ENCODE measurements at regions not wholly inside any gene's neighbourhood (a gene's known extent, or its start where the extent isn't known, plus 50 kb on each side); places are given as distances from the start of the nearest gene placed in this dataset.

GRCh38 chr1:109834951-109835350 is 71.2 kb upstream of the EPS8L3 start:
- no peak for TF ChIP-seq CTCF (conservative IDR thresholded peaks at IDR 0.05; ENCODE audit: low read depth)
- no peak for DNase-seq (ENCODE audit: low spot score)
- POLR2A ChIA-PET (ENCODE audit: low non-redundant PET), result no interaction called here
- CTCF ChIA-PET, result no interaction called here
- no peak overlapping the region for H3K27ac ChIP-seq

GRCh38 chr1:109832945-109833344 is 69.2 kb upstream of the EPS8L3 start:
- H3K27ac ChIP-seq, result no peak overlapping the region
- no peak for DNase-seq (ENCODE audit: low spot score)
- TF ChIP-seq CTCF (conservative IDR thresholded peaks at IDR 0.05; ENCODE audit: low read depth), result no peak
- CTCF ChIA-PET, result no interaction called here
- POLR2A ChIA-PET (ENCODE audit: low non-redundant PET), result no interaction called here

- DNase-seq (ENCODE audit: low spot score), result no peak
- no peak overlapping the region for H3K27ac ChIP-seq
- POLR2A ChIA-PET (ENCODE audit: low non-redundant PET), result no interaction called here
- CTCF ChIA-PET, result no interaction called here
- no peak for TF ChIP-seq CTCF (conservative IDR thresholded peaks at IDR 0.05; ENCODE audit: low read depth)
Measured at GRCh38 chr1:109828756-109829505, 65.2 kb upstream of the EPS8L3 start.

GRCh38 chr1:109827986-109828385 is 64.3 kb upstream of the EPS8L3 start:
- TF ChIP-seq CTCF (conservative IDR thresholded peaks at IDR 0.05; ENCODE audit: low read depth), result no peak
- CTCF ChIA-PET, result interaction anchor here (0.5 to 1.1 kb wide), 2 partner anchors 52 to 153 kb away, joined by 3 to 4 read pairs; no protein-coding TSS in a partner anchor
- POLR2A ChIA-PET (ENCODE audit: low non-redundant PET), result no interaction called here
- H3K27ac ChIP-seq, result no peak overlapping the region
- no peak for DNase-seq (ENCODE audit: low spot score)

- no peak overlapping the region for H3K27ac ChIP-seq
- ChIA-PET POLR2A (ENCODE audit: low non-redundant PET) (no interaction called here), CTCF (interaction anchor here (0.5 to 1.1 kb wide), 2 partner anchors 52 to 154 kb away, joined by 3 to 4 read pairs; no protein-coding TSS in a partner anchor)
- DNase-seq (ENCODE audit: low spot score), result no peak
- no peak for TF ChIP-seq CTCF (conservative IDR thresholded peaks at IDR 0.05; ENCODE audit: low read depth)
Measured at GRCh38 chr1:109827466-109827865, 63.7 kb upstream of the EPS8L3 start.

GRCh38 chr1:109826930-109827349 is 63.2 kb upstream of the EPS8L3 start:
- CTCF ChIA-PET, result interaction anchor here (0.6 to 1.1 kb wide), 2 partner anchors 154 to 336 kb away, joined by 4 read pairs; no protein-coding TSS in a partner anchor
- POLR2A ChIA-PET (ENCODE audit: low non-redundant PET), result no interaction called here
- H3K27ac ChIP-seq, result no peak overlapping the region
- no peak for TF ChIP-seq CTCF (conservative IDR thresholded peaks at IDR 0.05; ENCODE audit: low read depth)
- no peak for DNase-seq (ENCODE audit: low spot score)
